ENCODE measurements at regions not wholly inside any gene's neighbourhood (a gene's known extent, or its start where the extent isn't known, plus 50 kb on each side); places are given as distances from the start of the nearest gene placed in this dataset.

DNA sequence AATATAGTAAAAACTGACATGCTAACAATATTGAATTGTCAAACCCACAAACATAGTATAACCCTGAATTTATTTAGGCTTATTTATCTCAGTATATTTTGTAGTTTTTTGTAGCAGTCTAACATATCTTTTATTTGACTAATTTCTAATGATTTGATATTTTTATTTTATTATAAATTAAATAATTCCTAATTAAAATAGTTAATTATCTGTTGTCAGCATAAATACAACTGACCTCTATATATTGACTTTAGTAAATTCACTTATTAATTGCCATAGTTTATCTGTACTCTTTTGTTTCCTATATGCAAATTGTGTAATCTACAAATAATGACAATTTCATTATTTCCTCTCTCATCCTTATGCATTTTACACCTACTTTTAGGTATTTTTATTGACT is 215.1 kb upstream of the KIF2A start (continued):
- TF ChIP-seq, protein P1, sequence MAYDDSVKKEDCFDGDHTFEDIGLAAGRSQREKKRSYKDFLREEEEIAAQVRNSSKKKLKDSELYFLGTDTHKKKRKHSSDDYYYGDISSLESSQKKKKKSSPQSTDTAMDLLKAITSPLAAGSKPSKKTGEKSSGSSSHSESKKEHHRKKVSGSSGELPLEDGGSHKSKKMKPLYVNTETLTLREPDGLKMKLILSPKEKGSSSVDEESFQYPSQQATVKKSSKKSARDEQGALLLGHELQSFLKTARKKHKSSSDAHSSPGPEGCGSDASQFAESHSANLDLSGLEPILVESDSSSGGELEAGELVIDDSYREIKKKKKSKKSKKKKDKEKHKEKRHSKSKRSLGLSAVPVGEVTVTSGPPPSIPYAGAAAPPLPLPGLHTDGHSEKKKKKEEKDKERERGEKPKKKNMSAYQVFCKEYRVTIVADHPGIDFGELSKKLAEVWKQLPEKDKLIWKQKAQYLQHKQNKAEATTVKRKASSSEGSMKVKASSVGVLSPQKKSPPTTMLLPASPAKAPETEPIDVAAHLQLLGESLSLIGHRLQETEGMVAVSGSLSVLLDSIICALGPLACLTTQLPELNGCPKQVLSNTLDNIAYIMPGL (CRISPR knock-in tag; IDR thresholded peaks at IDR 0.05; ENCODE audit: borderline replicate concordance), result no peak

DNA sequence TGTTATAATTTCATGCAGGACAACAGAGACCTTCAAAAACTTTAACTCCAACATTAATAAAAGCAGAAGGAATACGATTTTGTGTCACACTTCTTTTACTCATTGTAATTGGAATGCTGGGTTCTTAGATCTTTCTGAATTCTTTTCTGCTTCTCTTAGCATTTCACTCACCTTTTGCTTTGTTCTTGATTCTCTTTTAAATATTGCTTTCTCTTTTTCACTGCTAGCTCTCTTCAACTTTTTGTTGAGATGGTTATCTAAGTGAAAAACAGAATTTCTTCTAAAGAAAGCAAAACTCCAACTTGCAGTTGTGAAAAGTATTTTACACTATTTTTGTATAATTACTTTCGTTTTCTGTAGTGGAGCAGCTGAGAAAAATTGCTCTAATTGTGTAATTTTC is 212.6 kb upstream of the KIF2A start:
- H3K4me2 ChIP-seq, result peak overlapping the region; percentile 74
- FAIRE-seq, result peak; percentile 7
- CTCF ChIA-PET, result no interaction called here

DNA sequence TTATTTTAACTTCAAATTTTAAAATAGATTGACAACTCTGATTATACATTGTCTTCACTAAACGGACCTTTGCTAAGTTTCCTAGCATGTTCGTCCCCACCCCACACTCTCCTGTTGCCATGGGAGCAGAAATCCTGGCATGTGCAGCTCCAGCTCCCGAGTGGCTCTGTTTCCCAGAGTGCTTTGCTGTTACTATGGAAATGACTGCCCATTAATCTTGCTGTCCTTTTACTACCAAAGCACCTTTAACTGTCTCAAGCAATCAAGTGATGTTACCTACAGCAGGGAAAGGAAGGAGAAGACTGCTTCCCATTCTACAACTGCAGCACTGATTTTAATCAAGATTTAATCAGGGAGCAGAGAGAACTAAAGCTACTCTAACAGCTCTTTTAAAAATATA is 212.0 kb upstream of the KIF2A start:
- TF ChIP-seq TFCP2L1 (CRISPR knock-in tag; IDR thresholded peaks at IDR 0.05) (no peak), MAFK (IDR thresholded peaks at IDR 0.05; ENCODE audit: partially characterized antibody) (no peak), JUN (IDR thresholded peaks at IDR 0.05) (no peak), HOXB5 (CRISPR knock-in tag; IDR thresholded peaks at IDR 0.05) (peak; percentile 73; the same call in 1 of the 2 replicates)
- no peak for FAIRE-seq

More for the DNA sequence above, 212.6 kb upstream of the KIF2A start:
- H3K9me3 ChIP-seq, result 0 out of 3 replicates have a peak, but pooled peaks cover 4% of the 10 kb centered on the region
- H3K4me1 ChIP-seq, result no peaks in the 10 kb centered on the region
- POLR2A ChIA-PET, result no interaction called here
- no peak overlapping the region for H3K27ac ChIP-seq
- WGBS (ENCODE audit: missing lambda C conversion rate), result 2% methylated on average over 2 of the region's 2 CpGs
- no peak for ATAC-seq
- H3K4me3 ChIP-seq, result peak overlapping the region; percentile 27; the same call in 1 of the 3 replicates
- no peak for DNase-seq (ENCODE audit: low read depth in 1 of 2, low spot score in 1 of 2)
- TF ChIP-seq CBX8 (IDR thresholded peaks at IDR 0.05) (peak; percentile 78; the same call in 1 of the 2 replicates), RFX5 (IDR thresholded peaks at IDR 0.05) (no peak)

DNA sequence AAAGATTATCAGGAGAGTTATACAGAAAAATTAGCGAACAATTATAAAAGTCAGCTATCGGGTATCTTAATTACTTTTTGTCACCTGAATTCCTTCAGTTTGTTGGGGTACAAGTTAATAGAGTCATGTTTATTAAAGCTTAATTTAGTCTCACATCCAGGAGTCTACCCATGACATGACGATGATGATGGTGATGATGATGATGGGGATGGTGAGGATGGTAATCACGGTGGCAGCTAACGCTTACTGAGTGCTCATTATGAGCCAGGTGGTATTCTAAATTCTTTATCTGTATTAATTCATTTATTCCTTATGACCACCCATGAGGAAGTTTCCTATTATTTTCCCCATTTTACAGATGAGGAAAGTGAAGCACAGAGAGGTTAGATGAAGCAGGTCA is 208.6 kb upstream of the KIF2A start:
- ChIA-PET POLR2A (no interaction called here), CTCF (no interaction called here)
- H3K9me3 ChIP-seq, result no peaks in the 10 kb centered on the region
- no peaks in the 10 kb centered on the region for H3K4me1 ChIP-seq
- no peak for ATAC-seq
- H3K4me3 ChIP-seq, result no peak overlapping the region
- WGBS (ENCODE audit: missing lambda C conversion rate), result 51% methylated on average over 5 of the region's 5 CpGs
- no peak for DNase-seq (ENCODE audit: low read depth in 1 of 2, low spot score in 1 of 2)
- no peak for FAIRE-seq
- no peak overlapping the region for H3K27ac ChIP-seq
- TF ChIP-seq JUNB (IDR thresholded peaks at IDR 0.05) (no peak), EHMT2 (IDR thresholded peaks at IDR 0.05; ENCODE audit: low read depth) (no peak), NPAS2 (CRISPR knock-in tag; IDR thresholded peaks at IDR 0.05; ENCODE audit: borderline replicate concordance) (no peak), SREBF2 (IDR thresholded peaks at IDR 0.05) (no peak), ESRRA (IDR thresholded peaks at IDR 0.05; ENCODE audit: borderline replicate concordance, low read length) (no peak), RCOR1 (IDR thresholded peaks at IDR 0.05; ENCODE audit: low read depth, low read length) (no peak), NR3C1 (IDR thresholded peaks at IDR 0.05) (no peak), NFE2L2 (conservative IDR thresholded peaks at IDR 0.05; ENCODE audit: low read length) (no peak), CHD2 (IDR thresholded peaks at IDR 0.05; ENCODE audit: low read length, partially characterized antibody) (no peak)
- H3K4me2 ChIP-seq, result no peak overlapping the region

More for the DNA sequence above, 212.0 kb upstream of the KIF2A start:
- ChIA-PET POLR2A (no interaction called here), CTCF (no interaction called here)
- DNase-seq (ENCODE audit: low read depth in 1 of 2, low spot score in 1 of 2) (peak; percentile 31 to 55), ATAC-seq (peak; percentile 77 to 78; a peak in 5 of 6 replicates)
- Histone ChIP-seq H3K4me2 (peak overlapping the region; percentile 74), H3K9me3 (0 out of 3 replicates have a peak, but pooled peaks cover 4% of the 10 kb centered on the region), H3K4me3 (peak overlapping the region; percentile 27; the same call in 1 of the 3 replicates), H3K4me1 (no peaks in the 10 kb centered on the region), H3K27ac (no peak overlapping the region)
- WGBS (ENCODE audit: missing lambda C conversion rate), result under 1% methylated on average over 3 of the region's 3 CpGs

DNA sequence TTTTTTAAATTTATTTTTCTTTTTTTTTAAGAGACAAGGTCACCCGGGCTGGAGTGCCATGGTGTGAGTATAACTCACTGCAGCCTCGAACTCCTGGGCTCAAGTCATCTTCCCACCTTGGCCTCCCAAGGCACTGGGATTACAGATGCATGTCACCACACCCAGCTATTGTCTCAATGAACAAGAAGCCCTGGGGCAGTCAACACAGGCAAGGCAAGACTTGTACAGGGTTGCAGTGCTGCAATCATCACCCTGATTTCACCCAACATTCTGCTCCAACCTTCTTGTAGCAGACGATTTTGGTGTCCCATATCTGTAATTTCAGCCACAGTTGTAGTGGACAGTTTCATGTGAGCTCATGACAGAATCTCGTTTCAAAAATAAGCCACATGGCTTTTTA is 205.8 kb upstream of the KIF2A start:
- ChIA-PET POLR2A (no interaction called here), CTCF (no interaction called here)
- Histone ChIP-seq H3K27ac (no peak overlapping the region), H3K4me2 (no peak overlapping the region), H3K4me3 (no peak overlapping the region), H3K4me1 (no peaks in the 10 kb centered on the region), H3K9me3 (peaks cover 4% of the 10 kb centered on the region; the same call in 1 of the 3 replicates)
- no peak for FAIRE-seq
- no peak for ATAC-seq
- 3% methylated on average over 4 of the region's 4 CpGs for WGBS (ENCODE audit: missing lambda C conversion rate)
- TF ChIP-seq NFE2L2 (conservative IDR thresholded peaks at IDR 0.05; ENCODE audit: low read length), result no peak
- no peak for TF ChIP-seq PHF8 (IDR thresholded peaks at IDR 0.05; ENCODE audit: borderline replicate concordance, low read depth)
- TF ChIP-seq, protein P2, sequence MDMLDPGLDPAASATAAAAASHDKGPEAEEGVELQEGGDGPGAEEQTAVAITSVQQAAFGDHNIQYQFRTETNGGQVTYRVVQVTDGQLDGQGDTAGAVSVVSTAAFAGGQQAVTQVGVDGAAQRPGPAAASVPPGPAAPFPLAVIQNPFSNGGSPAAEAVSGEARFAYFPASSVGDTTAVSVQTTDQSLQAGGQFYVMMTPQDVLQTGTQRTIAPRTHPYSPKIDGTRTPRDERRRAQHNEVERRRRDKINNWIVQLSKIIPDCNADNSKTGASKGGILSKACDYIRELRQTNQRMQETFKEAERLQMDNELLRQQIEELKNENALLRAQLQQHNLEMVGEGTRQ (IDR thresholded peaks at IDR 0.05), result no peak
- TF ChIP-seq, protein P3, sequence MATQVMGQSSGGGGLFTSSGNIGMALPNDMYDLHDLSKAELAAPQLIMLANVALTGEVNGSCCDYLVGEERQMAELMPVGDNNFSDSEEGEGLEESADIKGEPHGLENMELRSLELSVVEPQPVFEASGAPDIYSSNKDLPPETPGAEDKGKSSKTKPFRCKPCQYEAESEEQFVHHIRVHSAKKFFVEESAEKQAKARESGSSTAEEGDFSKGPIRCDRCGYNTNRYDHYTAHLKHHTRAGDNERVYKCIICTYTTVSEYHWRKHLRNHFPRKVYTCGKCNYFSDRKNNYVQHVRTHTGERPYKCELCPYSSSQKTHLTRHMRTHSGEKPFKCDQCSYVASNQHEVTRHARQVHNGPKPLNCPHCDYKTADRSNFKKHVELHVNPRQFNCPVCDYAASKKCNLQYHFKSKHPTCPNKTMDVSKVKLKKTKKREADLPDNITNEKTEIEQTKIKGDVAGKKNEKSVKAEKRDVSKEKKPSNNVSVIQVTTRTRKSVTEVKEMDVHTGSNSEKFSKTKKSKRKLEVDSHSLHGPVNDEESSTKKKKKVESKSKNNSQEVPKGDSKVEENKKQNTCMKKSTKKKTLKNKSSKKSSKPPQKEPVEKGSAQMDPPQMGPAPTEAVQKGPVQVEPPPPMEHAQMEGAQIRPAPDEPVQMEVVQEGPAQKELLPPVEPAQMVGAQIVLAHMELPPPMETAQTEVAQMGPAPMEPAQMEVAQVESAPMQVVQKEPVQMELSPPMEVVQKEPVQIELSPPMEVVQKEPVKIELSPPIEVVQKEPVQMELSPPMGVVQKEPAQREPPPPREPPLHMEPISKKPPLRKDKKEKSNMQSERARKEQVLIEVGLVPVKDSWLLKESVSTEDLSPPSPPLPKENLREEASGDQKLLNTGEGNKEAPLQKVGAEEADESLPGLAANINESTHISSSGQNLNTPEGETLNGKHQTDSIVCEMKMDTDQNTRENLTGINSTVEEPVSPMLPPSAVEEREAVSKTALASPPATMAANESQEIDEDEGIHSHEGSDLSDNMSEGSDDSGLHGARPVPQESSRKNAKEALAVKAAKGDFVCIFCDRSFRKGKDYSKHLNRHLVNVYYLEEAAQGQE (IDR thresholded peaks at IDR 0.05), result no peak
- no peak for TF ChIP-seq CEBPB (IDR thresholded peaks at IDR 0.05)
- TF ChIP-seq, protein P4, sequence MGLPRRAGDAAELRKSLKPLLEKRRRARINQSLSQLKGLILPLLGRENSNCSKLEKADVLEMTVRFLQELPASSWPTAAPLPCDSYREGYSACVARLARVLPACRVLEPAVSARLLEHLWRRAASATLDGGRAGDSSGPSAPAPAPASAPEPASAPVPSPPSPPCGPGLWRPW (IDR thresholded peaks at IDR 0.05), result no peak
- TF ChIP-seq ZC3H11A (IDR thresholded peaks at IDR 0.05), result no peak
- no peak for TF ChIP-seq SREBF2 (IDR thresholded peaks at IDR 0.05)
- TF ChIP-seq KDM5A (IDR thresholded peaks at IDR 0.05), result no peak
- no peak for DNase-seq (ENCODE audit: low read depth in 1 of 2, low spot score in 1 of 2)
